Renal cortical epithelial cell (primary cell): ENCODE measurements at regions not wholly inside any gene's neighbourhood (a gene's known extent, or its start where the extent isn't known, plus 50 kb on each side); places are given as distances from the start of the nearest gene placed in this dataset.

Experiments used
- DNase-seq: peaks from one replicate; pipeline ENCODE4 v3.0.0-alpha.2; 2011; ENCODE audit warnings: low read depth

DNA sequence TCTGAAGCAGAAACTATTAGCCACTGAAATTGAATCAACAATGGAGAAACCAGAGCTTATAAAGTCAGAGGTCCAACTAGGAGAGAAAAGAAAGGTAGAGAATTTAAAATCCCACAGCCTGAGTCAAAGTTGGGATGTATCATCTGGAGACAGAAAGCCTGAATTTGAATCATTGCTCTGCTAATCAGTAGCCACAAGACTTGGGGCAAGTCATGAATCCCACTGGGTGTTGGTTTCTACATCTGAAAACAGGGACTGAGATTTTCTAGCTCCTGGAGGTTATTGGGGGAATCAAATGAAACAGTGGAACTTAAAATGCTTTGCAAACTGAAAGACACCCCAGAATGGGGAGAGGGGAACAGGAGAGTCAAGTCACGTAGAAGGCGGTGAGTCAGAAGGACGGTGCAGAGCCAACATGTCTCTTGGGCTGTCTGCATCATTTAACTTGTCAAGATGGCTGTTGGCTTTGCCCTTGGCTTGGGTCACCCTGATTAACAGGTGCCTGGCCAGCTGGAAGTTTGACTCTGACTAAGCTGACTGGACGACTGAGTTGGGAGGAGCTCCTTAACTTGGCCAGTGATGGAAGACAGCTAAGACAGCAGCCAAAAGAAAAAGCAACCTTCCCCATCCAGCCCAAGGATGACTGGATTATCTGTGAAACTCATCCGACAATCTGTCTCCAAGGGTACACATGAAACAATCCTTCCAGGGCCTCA lies 60.6 kb upstream of the ADRA1B start:
- DNase-seq: peak; percentile 45

DNA sequence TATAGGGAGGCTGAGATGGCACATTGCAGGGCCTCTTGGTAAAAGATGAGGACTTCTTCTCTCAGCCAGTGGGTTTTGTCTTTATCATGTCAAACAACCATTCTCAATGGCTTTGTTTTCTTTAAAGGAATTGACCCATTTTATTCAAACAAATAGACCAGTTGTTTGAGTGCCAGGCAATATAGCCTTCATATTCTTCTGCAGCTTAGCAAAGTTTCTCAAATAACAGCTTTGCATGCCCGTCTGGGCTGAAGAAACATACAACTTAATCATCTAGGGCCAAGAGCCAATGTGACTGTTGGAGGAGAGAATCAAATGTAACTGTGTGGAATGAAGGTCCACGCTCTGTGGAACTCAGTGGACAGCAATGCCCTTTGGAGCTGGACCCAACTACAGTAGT lies 57.4 kb upstream of the ADRA1B start:
- no peak for DNase-seq

- DNase-seq: no peak
Measured at GRCh38 chr5:159861086-159861485, 55.2 kb upstream of the ADRA1B start.

- peak; percentile 81 for DNase-seq
Measured at GRCh38 chr5:159864885-159865691, 51.2 kb upstream of the ADRA1B start.

GRCh38 chr5:159866093-159866492 lies 50.2 kb upstream of the ADRA1B start:
- no peak for DNase-seq
